ENCODE measurements at regions not wholly inside any gene's neighbourhood (a gene's known extent, or its start where the extent isn't known, plus 50 kb on each side); places are given as distances from the start of the nearest gene placed in this dataset.

DNA sequence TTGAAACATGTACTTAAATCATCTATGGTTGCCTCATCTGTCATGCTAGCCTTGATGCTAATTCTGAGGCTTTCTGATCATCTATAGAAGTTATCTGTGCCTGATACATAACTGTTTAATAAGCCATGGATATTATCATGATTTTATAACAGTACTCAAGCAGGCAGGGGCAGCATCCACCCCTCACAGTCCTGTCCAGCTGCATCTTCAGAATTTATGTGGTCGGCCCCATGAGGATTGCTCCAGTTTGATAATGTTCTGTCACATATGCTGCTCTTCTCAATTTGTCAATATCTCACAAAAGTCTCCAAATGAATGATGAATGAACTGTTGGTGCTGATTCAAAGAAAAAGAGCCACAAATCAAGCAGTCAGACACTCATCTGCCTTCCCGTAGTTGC is 335.1 kb upstream of the POM121L12 start:
- Histone ChIP-seq H3K36me3 (ENCODE audit: control insufficient read depth in 2 of 4, insufficient read depth in 4 of 4, low read length in 3 of 4) (no peaks in the 10 kb centered on the region), H2BK20ac (ENCODE audit: low read length) (no peak overlapping the region), H3K4me2 (ENCODE audit: insufficient read depth in 1 of 2, low read depth in 2 of 2, low read length in 2 of 2) (no peak overlapping the region), H3K56ac (replicated peaks; ENCODE audit: insufficient read length, low read depth, low read length) (no peak overlapping the region), H4K20me1 (replicated peaks in 1 of 2; ENCODE audit: control insufficient read depth in 1 of 2, insufficient read depth in 2 of 2, low read length in 2 of 2) (no peaks in the 10 kb centered on the region), H3K9me3 (ENCODE audit: insufficient read depth in 2 of 2, low read depth in 1 of 2, low read length in 1 of 2) (0 out of 4 replicates have a peak, but pooled peaks cover 0 to 5% of the 10 kb centered on the region in 2 experiments), H3K27ac (ENCODE audit: low read depth, low read length) (no peak overlapping the region), H3K4ac (replicated peaks; ENCODE audit: insufficient read length, low read depth, low read length) (no peak overlapping the region), H3K18ac (ENCODE audit: extremely low read depth, low read length) (no peak overlapping the region), H3K23ac (ENCODE audit: insufficient read length) (no peak overlapping the region), H2BK5ac (ENCODE audit: low read depth, low read length) (no peak overlapping the region), H4K91ac (replicated peaks; ENCODE audit: insufficient read length, low read length) (no peak overlapping the region), H2BK120ac (replicated peaks; ENCODE audit: low read depth, low read length) (no peak overlapping the region), H2AFZ (ENCODE audit: low read length) (peak overlapping the region; percentile 88; the same call in 1 of the 2 replicates), H3K27me3 (replicated peaks in 1 of 4; ENCODE audit: control insufficient read depth in 3 of 4, extremely low read depth in 1 of 4, insufficient read depth in 3 of 4, low read length in 3 of 4) (no peaks in the 10 kb centered on the region), H3K9ac (replicated peaks in 1 of 4; ENCODE audit: extremely low read depth in 1 of 4, low read depth in 3 of 4, low read length in 3 of 4) (no peak overlapping the region), H3K23me2 (ENCODE audit: low read depth, low read length) (no peaks in the 10 kb centered on the region), H2BK12ac (ENCODE audit: low read depth, low read length) (no peak overlapping the region), H3K79me2 (ENCODE audit: control insufficient read depth in 1 of 2, insufficient read depth in 2 of 2, low read length in 2 of 2) (no peaks in the 10 kb centered on the region), H2AK5ac (ENCODE audit: low read depth, low read length) (no peak overlapping the region), H4K5ac (ENCODE audit: insufficient read length, low read depth, low read length) (no peak overlapping the region), H3K4me1 (replicated peaks in 1 of 4; ENCODE audit: control insufficient read depth in 3 of 4, insufficient read depth in 4 of 4, low read length in 3 of 4) (0 out of 7 replicates have a peak, but pooled peaks cover 0 to 3% (median 0%) of the 10 kb centered on the region in 4 experiments), H2BK15ac (ENCODE audit: low read length) (no peak overlapping the region), H3K79me1 (ENCODE audit: low read depth, low read length) (no peaks in the 10 kb centered on the region), H4K8ac (ENCODE audit: extremely low read depth, insufficient read depth, low read length) (no peak overlapping the region), H3K4me3 (ENCODE audit: extremely low read depth in 1 of 4, insufficient read depth in 2 of 4, low read depth in 3 of 4, low read length in 4 of 4) (no peak overlapping the region), H3K14ac (ENCODE audit: insufficient read length) (no peak overlapping the region)
- TF ChIP-seq NANOG (IDR thresholded peaks at IDR 0.05; ENCODE audit: insufficient read depth, low read depth, low read length, poor library complexity, severe bottlenecking), result no peak
- TF ChIP-seq POLR2A (IDR thresholded peaks at IDR 0.05; ENCODE audit: control extremely low read depth in 1 of 2, low read depth in 2 of 2, low read length in 2 of 2), result no peak
- TF ChIP-seq MAFK (IDR thresholded peaks at IDR 0.05; ENCODE audit: low read depth, low read length), result no peak
- no peak for TF ChIP-seq ASH2L (IDR thresholded peaks at IDR 0.05; ENCODE audit: low read length)
- no peak for TF ChIP-seq SP4 (IDR thresholded peaks at IDR 0.05; ENCODE audit: low read length)
- TF ChIP-seq EZH2 (IDR thresholded peaks at IDR 0.05; ENCODE audit: low read depth, low read length, severe bottlenecking), result no peak
- no peak for TF ChIP-seq SAP30 (IDR thresholded peaks at IDR 0.05; ENCODE audit: insufficient read depth, insufficient replicate concordance, low read length)
- no peak for TF ChIP-seq SUZ12 (IDR thresholded peaks at IDR 0.05; ENCODE audit: low read length)
- TF ChIP-seq CEBPB (IDR thresholded peaks at IDR 0.05; ENCODE audit: low read depth, low read length), result no peak
- no peak for TF ChIP-seq RFX5 (IDR thresholded peaks at IDR 0.05; ENCODE audit: borderline replicate concordance, low read depth, low read length)
- TF ChIP-seq FOSL1 (IDR thresholded peaks at IDR 0.05; ENCODE audit: insufficient read depth, low read depth, low read length), result no peak
- no peak for TF ChIP-seq GABPA (IDR thresholded peaks at IDR 0.05; ENCODE audit: borderline replicate concordance, insufficient read depth, low read length)
- no peak for TF ChIP-seq RNF2 (IDR thresholded peaks at IDR 0.05; ENCODE audit: borderline replicate concordance, low read depth, low read length, missing control alignments, poor library complexity, severe bottlenecking)
- no peak for TF ChIP-seq KDM1A (IDR thresholded peaks at IDR 0.05; ENCODE audit: borderline replicate concordance, low read length)
- no peak for DNase-seq (ENCODE audit: low read depth in 1 of 2, low spot score in 2 of 2)
- ChIA-PET POLR2A (ENCODE audit: partially characterized antibody) (no interaction called here), CTCF (ENCODE audit: partially characterized antibody) (no interaction called here)
- FAIRE-seq, result no peak
- WGBS, 2 experiments (ENCODE audit: extremely low coverage in 1 of 2, insufficient coverage in 1 of 2, insufficient read length in 1 of 2, insufficient replicate concordance in 2 of 2, low coverage in 1 of 2, low lambda C conversion rate in 2 of 2, missing lambda C conversion rate in 1 of 2), result 83% methylated on average over 2 of the region's 2 CpGs; no CpG with 5 or more reads in 1 of the 2 experiments

Measured in H1 (cell line).